ENCODE measurements at regions not wholly inside any gene's neighbourhood (a gene's known extent, or its start where the extent isn't known, plus 50 kb on each side); places are given as distances from the start of the nearest gene placed in this dataset.
A peak's percentile ranks its signal among the peaks of the same experiment; 100 is the strongest.

- no peaks in the 10 kb centered on the region for H3K27me3 Mint-ChIP-seq
- H3K9me3 Mint-ChIP-seq = peaks cover 0 to 2% (median 0%) of the 10 kb centered on the region in 3 donors
- H3K4me1 Mint-ChIP-seq = peaks cover 15 to 21% (median 16%) of the 10 kb centered on the region in 3 donors
- H3K27ac Mint-ChIP-seq = no peak overlapping the region
- H3K36me3 Mint-ChIP-seq = no peaks in the 10 kb centered on the region
- H3K4me3 Mint-ChIP-seq = peak overlapping the region in 3 of 4 donors; percentile 8 to 63 (median 56)
Measured at GRCh38 chr4:104772849-104773248, 278.2 kb upstream of the CXXC4 start.

GRCh38 chr4:104795264-104795939 lies 300.7 kb upstream of the CXXC4 start:
- no peak overlapping the region for H3K27ac Mint-ChIP-seq
- H3K9me3 Mint-ChIP-seq = no peaks in the 10 kb centered on the region
- no peaks in the 10 kb centered on the region for H3K36me3 Mint-ChIP-seq
- H3K27me3 Mint-ChIP-seq = no peaks in the 10 kb centered on the region
- no peak overlapping the region for H3K4me3 Mint-ChIP-seq
- H3K4me1 Mint-ChIP-seq = no peaks in the 10 kb centered on the region

- Mint-ChIP-seq H3K4me3 (no peak overlapping the region), H3K36me3 (peaks cover 1% of the 10 kb centered on the region), H3K27ac (peak overlapping the region in 1 of 3 donors; percentile 29), H3K4me1 (peaks cover 8 to 11% (median 9%) of the 10 kb centered on the region in 3 donors), H3K27me3 (no peaks in the 10 kb centered on the region), H3K9me3 (peaks cover 0 to 2% (median 2%) of the 10 kb centered on the region in 3 donors)
Measured at GRCh38 chr4:104811727-104812126, 317.0 kb upstream of the CXXC4 start.

- H3K36me3 Mint-ChIP-seq = peaks cover 1% of the 10 kb centered on the region
- no peaks in the 10 kb centered on the region for H3K27me3 Mint-ChIP-seq
- peaks cover 8 to 11% (median 8%) of the 10 kb centered on the region in 3 donors for H3K4me1 Mint-ChIP-seq
- H3K4me3 Mint-ChIP-seq = no peak overlapping the region
- H3K9me3 Mint-ChIP-seq = peaks cover 0 to 2% (median 0%) of the 10 kb centered on the region in 3 donors
- H3K27ac Mint-ChIP-seq = no peak overlapping the region
Measured at GRCh38 chr4:104815665-104816064, 321.0 kb upstream of the CXXC4 start.

- Mint-ChIP-seq H3K27me3 (no peaks in the 10 kb centered on the region), H3K36me3 (peaks cover 1% of the 10 kb centered on the region), H3K9me3 (peaks cover 0 to 1% (median 0%) of the 10 kb centered on the region in 3 donors), H3K4me1 (peaks cover 8 to 11% (median 8%) of the 10 kb centered on the region in 3 donors), H3K4me3 (no peak overlapping the region), H3K27ac (no peak overlapping the region)
Measured at GRCh38 chr4:104818579-104818978, 323.9 kb upstream of the CXXC4 start.

GRCh38 chr4:104826171-104826570 lies 320.5 kb upstream of the TET2 start:
- Mint-ChIP-seq H3K36me3 (no peaks in the 10 kb centered on the region), H3K9me3 (peaks cover 0 to 1% (median 0%) of the 10 kb centered on the region in 3 donors)

GRCh38 chr4:104829761-104830160 lies 316.9 kb upstream of the TET2 start:
- no peak overlapping the region for H3K4me3 Mint-ChIP-seq
- peaks cover 0 to 2% (median 0%) of the 10 kb centered on the region in 3 donors for H3K4me1 Mint-ChIP-seq
- no peak overlapping the region for H3K27ac Mint-ChIP-seq
- H3K27me3 Mint-ChIP-seq = peaks cover 4% of the 10 kb centered on the region
- H3K9me3 Mint-ChIP-seq = peaks cover 0 to 2% (median 0%) of the 10 kb centered on the region in 3 donors
- no peaks in the 10 kb centered on the region for H3K36me3 Mint-ChIP-seq

More at GRCh38 chr4:104826171-104826570, 320.5 kb upstream of the TET2 start:
- H3K4me3 Mint-ChIP-seq = no peak overlapping the region
- peaks cover 4% of the 10 kb centered on the region for H3K27me3 Mint-ChIP-seq
- H3K27ac Mint-ChIP-seq = no peak overlapping the region
- H3K4me1 Mint-ChIP-seq = peaks cover 0 to 2% (median 0%) of the 10 kb centered on the region in 3 donors

GRCh38 chr4:104848597-104849225 lies 298.0 kb upstream of the TET2 start:
- no peak overlapping the region for H3K4me3 Mint-ChIP-seq
- no peaks in the 10 kb centered on the region for H3K27me3 Mint-ChIP-seq
- no peak overlapping the region for H3K27ac Mint-ChIP-seq

GRCh38 chr4:104859601-104860237 lies 287.0 kb upstream of the TET2 start:
- Mint-ChIP-seq H3K9me3 (peaks cover 0 to 2% (median 0%) of the 10 kb centered on the region in 3 donors), H3K36me3 (no peaks in the 10 kb centered on the region), H3K4me1 (no peaks in the 10 kb centered on the region), H3K27ac (no peak overlapping the region), H3K4me3 (no peak overlapping the region), H3K27me3 (no peaks in the 10 kb centered on the region)

More at GRCh38 chr4:104848597-104849225, 298.0 kb upstream of the TET2 start:
- Mint-ChIP-seq H3K36me3 (no peaks in the 10 kb centered on the region), H3K9me3 (no peaks in the 10 kb centered on the region), H3K4me1 (no peaks in the 10 kb centered on the region)

- H3K27me3 Mint-ChIP-seq = no peaks in the 10 kb centered on the region
- no peak overlapping the region for H3K4me3 Mint-ChIP-seq
- H3K36me3 Mint-ChIP-seq = no peaks in the 10 kb centered on the region
- H3K27ac Mint-ChIP-seq = no peak overlapping the region
- H3K4me1 Mint-ChIP-seq = no peaks in the 10 kb centered on the region
- peaks cover 0 to 2% (median 0%) of the 10 kb centered on the region in 3 donors for H3K9me3 Mint-ChIP-seq
Measured at GRCh38 chr4:104860238-104861123, 286.2 kb upstream of the TET2 start.

- H3K27me3 Mint-ChIP-seq = no peaks in the 10 kb centered on the region
- H3K9me3 Mint-ChIP-seq = peaks cover 0 to 2% (median 0%) of the 10 kb centered on the region in 3 donors
- peaks cover 5 to 12% (median 11%) of the 10 kb centered on the region in 3 donors for H3K4me1 Mint-ChIP-seq
- H3K4me3 Mint-ChIP-seq = no peak overlapping the region
- no peak overlapping the region for H3K27ac Mint-ChIP-seq
- H3K36me3 Mint-ChIP-seq = no peaks in the 10 kb centered on the region
Measured at GRCh38 chr4:104866809-104867208, 279.9 kb upstream of the TET2 start.

- Mint-ChIP-seq H3K36me3 (no peaks in the 10 kb centered on the region), H3K27ac (no peak overlapping the region), H3K4me3 (peak overlapping the region in 1 of 4 donors; percentile 14), H3K27me3 (peaks cover 1% of the 10 kb centered on the region), H3K4me1 (peaks cover 5 to 12% (median 11%) of the 10 kb centered on the region in 3 donors), H3K9me3 (no peaks in the 10 kb centered on the region)
Measured at GRCh38 chr4:104868533-104868932, 278.1 kb upstream of the TET2 start.

- Mint-ChIP-seq H3K9me3 (no peaks in the 10 kb centered on the region), H3K4me1 (peaks cover 5 to 12% (median 11%) of the 10 kb centered on the region in 3 donors), H3K4me3 (peak overlapping the region in 1 of 4 donors; percentile 14), H3K27ac (no peak overlapping the region), H3K27me3 (peaks cover 1% of the 10 kb centered on the region), H3K36me3 (no peaks in the 10 kb centered on the region)
Measured at GRCh38 chr4:104868958-104869357, 277.7 kb upstream of the TET2 start.

- peaks cover 5 to 12% (median 11%) of the 10 kb centered on the region in 3 donors for H3K4me1 Mint-ChIP-seq
- H3K27ac Mint-ChIP-seq = no peak overlapping the region
- no peak overlapping the region for H3K4me3 Mint-ChIP-seq
- H3K27me3 Mint-ChIP-seq = peaks cover 1% of the 10 kb centered on the region
- no peaks in the 10 kb centered on the region for H3K36me3 Mint-ChIP-seq
- no peaks in the 10 kb centered on the region for H3K9me3 Mint-ChIP-seq
Measured at GRCh38 chr4:104869831-104870230, 276.8 kb upstream of the TET2 start.
